ENCODE measurements at regions not wholly inside any gene's neighbourhood (a gene's known extent, or its start where the extent isn't known, plus 50 kb on each side); places are given as distances from the start of the nearest gene placed in this dataset.
A peak's percentile ranks its signal among the peaks of the same experiment; 100 is the strongest.

DNA sequence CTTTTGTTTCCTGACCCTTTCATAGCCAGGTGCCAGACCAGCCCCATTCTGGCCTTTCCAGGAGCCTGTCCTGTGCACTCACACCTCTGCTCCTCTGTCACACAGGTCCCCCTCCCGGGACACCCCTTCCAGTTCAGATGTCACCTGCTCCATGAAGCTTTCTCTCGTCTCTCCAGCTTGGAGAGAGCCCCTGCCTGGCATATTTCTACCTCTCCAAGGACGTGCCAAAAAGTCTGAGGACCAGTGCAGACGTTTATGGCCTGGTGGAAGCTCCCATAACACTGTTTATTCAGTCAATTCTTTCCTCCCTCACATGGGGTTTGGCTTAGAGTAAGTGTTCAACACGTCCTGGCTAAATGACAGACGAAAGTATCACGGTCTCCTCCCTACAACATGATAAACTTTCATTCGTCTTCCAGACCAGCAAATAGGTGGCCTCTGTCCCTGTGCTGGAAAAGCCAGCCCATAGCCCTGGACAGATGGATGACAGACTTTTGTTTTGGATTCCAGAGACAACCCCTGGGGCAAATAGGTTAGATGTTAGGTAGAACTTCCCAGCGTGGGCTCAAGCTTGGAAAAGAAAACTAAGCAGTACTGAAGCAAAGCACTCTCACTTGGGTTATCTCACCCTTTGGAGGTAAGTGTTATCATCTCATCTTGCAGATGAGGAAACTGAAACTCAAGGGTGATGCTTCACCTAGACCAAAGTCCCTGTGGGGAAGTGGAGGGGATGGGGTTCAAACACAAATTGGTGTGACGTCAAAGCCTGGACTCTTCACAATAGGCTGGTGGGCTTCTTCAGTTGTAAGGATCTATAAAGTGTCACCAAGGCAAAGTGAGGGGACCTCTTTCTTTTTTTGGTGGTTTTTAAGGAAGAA, 52.9 kb upstream of the ECE1 start:
- Mint-ChIP-seq H3K36me3 (peaks cover 18% of the 10 kb centered on the region), H3K4me3 (peak overlapping the region; percentile 87), H3K9me3 (no peaks in the 10 kb centered on the region), H3K27me3 (no peaks in the 10 kb centered on the region), H3K4me1 (peaks cover 58% of the 10 kb centered on the region), H3K27ac (peak overlapping the region; percentile 89)
- CTCF ChIA-PET = interaction anchor here (0.9 to 1.3 kb wide), 5 partner anchors 10 to 88 kb away, joined by 3 to 6 read pairs (median 4); no protein-coding TSS in a partner anchor
- peak; percentile 66 for DNase-seq

DNA sequence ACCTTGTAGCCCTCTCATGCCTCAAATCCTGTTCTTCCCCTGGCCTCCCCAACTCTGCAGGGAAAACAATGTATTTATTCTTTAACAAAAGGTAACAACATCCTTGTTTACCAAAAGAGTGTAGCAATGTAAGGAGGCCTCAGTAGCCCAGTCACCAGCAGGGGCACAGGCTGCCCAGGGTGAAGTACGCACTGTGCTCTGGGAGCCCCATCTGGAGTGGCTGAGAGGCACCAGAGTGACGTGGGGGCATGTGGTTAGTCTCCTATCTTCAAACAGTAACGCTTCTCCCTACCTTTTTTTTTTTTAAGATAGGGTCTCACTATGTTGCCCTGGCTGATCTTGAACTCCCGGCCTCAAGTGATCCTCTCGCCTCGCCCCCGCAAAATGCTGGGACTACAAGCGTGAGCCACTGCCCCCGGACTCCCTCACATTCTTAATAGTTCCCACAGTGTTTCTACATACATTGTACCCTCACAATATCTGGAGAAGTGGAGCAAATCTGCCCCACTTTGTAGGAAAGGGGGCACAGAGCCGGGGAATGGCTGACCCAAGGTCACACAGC, 51.3 kb upstream of the ECE1 start:
- H3K4me1 Mint-ChIP-seq = peaks cover 73% of the 10 kb centered on the region
- no peak for DNase-seq
- CTCF ChIA-PET = interaction anchor here (1.0 kb wide), 2 partner anchors 8 to 27 kb away, joined by 3 read pairs; no protein-coding TSS in a partner anchor
- no peaks in the 10 kb centered on the region for H3K27me3 Mint-ChIP-seq
- H3K4me3 Mint-ChIP-seq = no peak overlapping the region
- H3K9me3 Mint-ChIP-seq = no peaks in the 10 kb centered on the region
- no peak overlapping the region for H3K27ac Mint-ChIP-seq
- H3K36me3 Mint-ChIP-seq = peaks cover 19% of the 10 kb centered on the region

DNA sequence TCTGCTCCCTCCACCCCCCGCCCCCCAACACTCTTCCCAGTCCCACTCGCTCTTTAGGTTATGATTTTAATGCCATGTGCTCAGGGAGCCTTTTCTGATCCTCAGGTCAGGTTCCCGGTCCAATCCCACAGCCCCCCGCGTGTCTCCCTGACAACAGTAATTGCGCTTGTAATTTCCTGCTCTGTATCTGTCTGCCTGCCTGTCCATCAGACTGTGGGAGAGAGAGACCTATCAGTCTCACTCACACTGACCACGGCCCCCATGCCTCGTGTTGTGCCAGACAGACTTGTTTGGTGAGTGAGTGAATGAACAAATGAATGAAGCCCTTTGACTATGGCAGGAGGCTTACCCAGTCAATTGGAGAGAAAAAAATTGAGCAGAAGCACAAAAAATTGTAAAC, 50.8 kb upstream of the ECE1 start:
- H3K27ac Mint-ChIP-seq = no peak overlapping the region
- peaks cover 77% of the 10 kb centered on the region for H3K4me1 Mint-ChIP-seq
- H3K27me3 Mint-ChIP-seq = no peaks in the 10 kb centered on the region
- H3K36me3 Mint-ChIP-seq = peaks cover 19% of the 10 kb centered on the region
- H3K9me3 Mint-ChIP-seq = no peaks in the 10 kb centered on the region
- DNase-seq = no peak
- CTCF ChIA-PET = no interaction called here
- no peak overlapping the region for H3K4me3 Mint-ChIP-seq

DNA sequence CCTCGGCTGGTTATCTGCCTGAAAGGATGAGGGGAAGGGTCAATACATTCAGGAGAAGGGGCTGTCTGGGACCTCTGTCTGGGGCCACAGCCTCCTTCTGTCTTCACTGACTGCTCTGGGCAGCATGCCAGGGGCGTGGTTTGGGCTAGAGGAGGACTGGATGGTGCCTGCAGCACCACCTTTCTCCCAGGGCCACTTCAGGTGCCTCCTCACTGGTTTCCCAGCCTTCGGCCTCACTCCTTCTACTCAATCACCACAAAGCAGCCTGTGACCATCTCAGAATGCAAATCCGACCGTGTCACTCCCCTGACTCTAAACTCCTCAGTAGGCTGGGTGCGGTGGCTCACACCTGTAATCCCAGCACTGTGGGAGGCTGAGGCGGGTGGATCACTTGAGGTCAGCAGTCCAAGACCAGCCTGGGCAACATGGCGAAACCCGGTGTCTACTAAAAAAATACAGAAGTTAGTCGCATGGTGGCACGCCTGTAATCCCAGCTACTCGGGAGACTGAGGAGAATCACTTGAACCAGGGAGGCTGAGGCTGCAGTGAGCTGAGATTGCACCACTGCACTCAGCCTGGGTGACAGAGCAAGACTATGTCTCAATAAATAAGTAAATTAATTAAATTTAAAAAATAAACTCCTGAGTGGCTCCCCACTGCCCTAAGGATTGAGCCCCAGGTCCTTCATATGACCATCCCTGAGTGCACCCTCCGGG, 50.1 kb upstream of the ECE1 start:
- H3K36me3 Mint-ChIP-seq = peaks cover 19% of the 10 kb centered on the region
- H3K27me3 Mint-ChIP-seq = no peaks in the 10 kb centered on the region
- no peak overlapping the region for H3K4me3 Mint-ChIP-seq
- H3K9me3 Mint-ChIP-seq = no peaks in the 10 kb centered on the region
- no peak overlapping the region for H3K27ac Mint-ChIP-seq
- CTCF ChIA-PET = no interaction called here
- no peak for DNase-seq
- peaks cover 83% of the 10 kb centered on the region for H3K4me1 Mint-ChIP-seq
